NB4 (cell line): ENCODE measurements at regions not wholly inside any gene's neighbourhood (a gene's known extent, or its start where the extent isn't known, plus 50 kb on each side); places are given as distances from the start of the nearest gene placed in this dataset.
"Not testable (repeated sequence)": the region's sequence is repeated elsewhere in the genome, so short reads cannot be mapped to it uniquely, and the experiment has no call there.

Source experiments
- MYC ChIP-seq: IDR thresholded peaks from 2 replicates; pipeline ENCODE4 v1.6.1; 2011; ENCODE audit warnings: low read depth, low read length
- POLR2A ChIP-seq: IDR thresholded peaks from 2 replicates; pipeline ENCODE4 v1.6.1; 2011; ENCODE audit warnings: mild to moderate bottlenecking; ENCODE audit not compliant: insufficient read length; ENCODE audit errors: extremely low read depth
- TF ChIP-seq, protein P1 (sequence below): IDR thresholded peaks from one replicate; pipeline ENCODE4 v1.5.1; 2012; ENCODE audit warnings: low read depth, low read length

DNA sequence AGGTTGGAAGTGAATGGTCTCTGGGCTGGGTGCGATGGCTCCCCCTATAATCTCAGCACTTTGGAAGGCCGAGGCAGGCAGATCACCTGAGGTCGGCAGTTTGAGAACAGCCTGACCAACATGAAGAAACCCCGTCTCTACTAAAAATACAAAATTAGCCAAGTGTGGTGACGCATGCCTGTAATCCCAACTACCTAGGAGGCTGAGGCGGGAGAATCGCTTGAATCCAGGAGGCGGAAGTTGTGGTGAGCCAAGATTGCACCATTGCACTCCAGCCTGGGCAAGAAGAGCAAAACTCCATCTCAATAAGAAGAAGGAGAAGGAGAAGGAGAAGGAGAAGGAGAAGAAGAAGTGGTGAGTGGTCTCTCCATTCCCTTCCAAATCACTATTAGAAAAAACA lies 434.0 kb downstream of the CD83 start:
- TF ChIP-seq POLR2A, MYC: not testable (repeated sequence)
- TF ChIP-seq, protein P1, sequence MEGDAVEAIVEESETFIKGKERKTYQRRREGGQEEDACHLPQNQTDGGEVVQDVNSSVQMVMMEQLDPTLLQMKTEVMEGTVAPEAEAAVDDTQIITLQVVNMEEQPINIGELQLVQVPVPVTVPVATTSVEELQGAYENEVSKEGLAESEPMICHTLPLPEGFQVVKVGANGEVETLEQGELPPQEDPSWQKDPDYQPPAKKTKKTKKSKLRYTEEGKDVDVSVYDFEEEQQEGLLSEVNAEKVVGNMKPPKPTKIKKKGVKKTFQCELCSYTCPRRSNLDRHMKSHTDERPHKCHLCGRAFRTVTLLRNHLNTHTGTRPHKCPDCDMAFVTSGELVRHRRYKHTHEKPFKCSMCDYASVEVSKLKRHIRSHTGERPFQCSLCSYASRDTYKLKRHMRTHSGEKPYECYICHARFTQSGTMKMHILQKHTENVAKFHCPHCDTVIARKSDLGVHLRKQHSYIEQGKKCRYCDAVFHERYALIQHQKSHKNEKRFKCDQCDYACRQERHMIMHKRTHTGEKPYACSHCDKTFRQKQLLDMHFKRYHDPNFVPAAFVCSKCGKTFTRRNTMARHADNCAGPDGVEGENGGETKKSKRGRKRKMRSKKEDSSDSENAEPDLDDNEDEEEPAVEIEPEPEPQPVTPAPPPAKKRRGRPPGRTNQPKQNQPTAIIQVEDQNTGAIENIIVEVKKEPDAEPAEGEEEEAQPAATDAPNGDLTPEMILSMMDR: not testable (repeated sequence)
